Bronchial epithelial cell (primary cell): ENCODE measurements at regions not wholly inside any gene's neighbourhood (a gene's known extent, or its start where the extent isn't known, plus 50 kb on each side); places are given as distances from the start of the nearest gene placed in this dataset.

Experiments used
- DNase-seq: peaks from one replicate; pipeline ENCODE4 v3.0.0-alpha.2; 2010; ENCODE audit warnings: low read depth
- FAIRE-seq: peaks from 2 replicates; lab custom pipeline; 2011; peaks lifted over from hg19 to GRCh38; lab: Jason Lieb, UNC
- H3K27me3 ChIP-seq: 2 replicates; pipeline ENCODE4 v1.5.1; 2011; ENCODE audit warnings: low read length; ENCODE audit not compliant: control insufficient read depth, insufficient read depth
- H3K36me3 ChIP-seq: 2 replicates; pipeline ENCODE4 v1.5.1; 2011; ENCODE audit warnings: low read length; ENCODE audit not compliant: control insufficient read depth, insufficient read depth
- H3K4me3 ChIP-seq: 2 replicates; pipeline ENCODE4 v1.5.1; 2011; ENCODE audit warnings: mild to moderate bottlenecking, low read depth, low read length, control low read depth
- CTCF ChIP-seq: IDR thresholded peaks from 2 replicates; pipeline ENCODE4 v1.5.1; 2011; ENCODE audit warnings: mild to moderate bottlenecking, moderate library complexity, low read length, control low read depth, inconsistent platforms; ENCODE audit not compliant: insufficient read depth, severe bottlenecking

GRCh38 chr18:30888344-30888743 is 154.2 kb downstream of the DSC3 start:
- Histone ChIP-seq H3K36me3 (no peaks in the 10 kb centered on the region), H3K4me3 (no peak overlapping the region), H3K27me3 (no peaks in the 10 kb centered on the region)
- TF ChIP-seq CTCF = no peak
- FAIRE-seq (no peak), DNase-seq (no peak)

- TF ChIP-seq CTCF = no peak
- no peak for FAIRE-seq
Observed at GRCh38 chr18:30886998-30887397, 155.5 kb downstream of the DSC3 start.

GRCh38 chr18:30870466-30870865 is 172.1 kb downstream of the DSC3 start:
- TF ChIP-seq CTCF = no peak
- Histone ChIP-seq H3K27me3 (no peaks in the 10 kb centered on the region), H3K36me3 (no peaks in the 10 kb centered on the region), H3K4me3 (no peak overlapping the region)
- DNase-seq (no peak), FAIRE-seq (no peak)

More at GRCh38 chr18:30886998-30887397, 155.5 kb downstream of the DSC3 start:
- Histone ChIP-seq H3K27me3 (no peaks in the 10 kb centered on the region), H3K4me3 (no peak overlapping the region), H3K36me3 (no peaks in the 10 kb centered on the region)
- DNase-seq = no peak

GRCh38 chr18:30862900-30863299 is 179.6 kb downstream of the DSC3 start:
- no peak overlapping the region for H3K4me3 ChIP-seq
- no peaks in the 10 kb centered on the region for H3K27me3 ChIP-seq
- TF ChIP-seq CTCF = no peak
- DNase-seq (no peak), FAIRE-seq (no peak)
- no peaks in the 10 kb centered on the region for H3K36me3 ChIP-seq

GRCh38 chr18:30860741-30861140 is 181.8 kb downstream of the DSC3 start:
- Histone ChIP-seq H3K36me3 (no peaks in the 10 kb centered on the region), H3K27me3 (no peaks in the 10 kb centered on the region), H3K4me3 (no peak overlapping the region)
- TF ChIP-seq CTCF = no peak
- no peak for FAIRE-seq
- DNase-seq = no peak

GRCh38 chr18:30859036-30859435 is 183.5 kb downstream of the DSC3 start:
- FAIRE-seq (no peak), DNase-seq (no peak)
- no peaks in the 10 kb centered on the region for H3K27me3 ChIP-seq
- H3K4me3 ChIP-seq = no peak overlapping the region
- no peak for TF ChIP-seq CTCF
- H3K36me3 ChIP-seq = no peaks in the 10 kb centered on the region
